Myocyte (in vitro differentiated cells): ENCODE measurements at regions not wholly inside any gene's neighbourhood (a gene's known extent, or its start where the extent isn't known, plus 50 kb on each side); places are given as distances from the start of the nearest gene placed in this dataset.

ENCODE experiments used
- DNase-seq: peaks from one replicate; pipeline ENCODE4 v3.0.0-alpha.2; 2012; ENCODE audit warnings: low read depth

GRCh38 chr6:98670045-98670746 lies 164.2 kb upstream of the POU3F2 start:
- no peak for DNase-seq

- DNase-seq: no peak
Observed at GRCh38 chr6:98672681-98673475, 161.5 kb upstream of the POU3F2 start.

DNA sequence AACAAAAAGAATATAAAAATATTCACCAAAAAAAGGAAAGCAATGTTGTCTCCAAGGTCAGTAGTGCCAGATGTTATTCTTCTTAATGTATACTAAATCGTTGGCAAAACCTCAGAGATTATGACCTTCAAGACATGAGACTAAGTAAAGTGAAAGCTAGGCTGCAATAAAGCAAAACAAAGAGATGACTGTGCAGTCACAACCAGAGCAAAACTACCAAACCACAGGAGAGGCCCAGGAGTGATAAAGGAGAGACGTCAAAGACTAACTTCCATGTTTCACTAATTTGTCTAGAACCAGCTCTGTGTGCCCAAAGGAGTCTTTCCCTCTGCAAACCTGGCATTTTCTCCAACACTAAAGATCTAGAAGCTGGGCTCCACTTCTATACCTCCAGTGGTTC lies 155.9 kb upstream of the POU3F2 start:
- DNase-seq: no peak

DNA sequence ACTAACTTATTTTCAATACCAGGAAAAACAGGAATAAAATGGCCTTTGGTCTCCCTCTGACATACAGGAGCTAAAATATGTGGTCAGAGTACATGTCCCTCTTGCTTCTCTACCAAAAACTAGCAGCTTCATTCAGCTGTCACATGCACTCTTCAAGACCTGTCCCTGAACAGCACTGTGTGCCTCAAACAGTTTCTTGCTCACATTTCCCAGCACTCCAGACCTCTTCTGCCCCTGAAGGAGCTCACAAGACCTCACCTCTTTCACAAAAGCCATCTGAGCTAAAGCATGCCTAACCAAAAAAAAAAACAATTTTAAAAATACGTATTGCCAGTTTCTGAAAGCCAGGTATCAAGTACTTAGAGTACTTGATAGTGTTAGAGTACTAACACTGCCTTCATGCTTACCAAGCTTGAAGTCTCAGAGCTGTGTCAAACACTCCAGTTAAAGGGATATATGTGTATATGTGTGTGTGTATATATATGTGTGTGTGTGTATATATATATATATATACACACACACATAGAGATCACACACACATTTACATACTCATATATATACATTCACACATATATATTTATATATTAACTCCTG lies 148.3 kb upstream of the POU3F2 start:
- no peak for DNase-seq

DNA sequence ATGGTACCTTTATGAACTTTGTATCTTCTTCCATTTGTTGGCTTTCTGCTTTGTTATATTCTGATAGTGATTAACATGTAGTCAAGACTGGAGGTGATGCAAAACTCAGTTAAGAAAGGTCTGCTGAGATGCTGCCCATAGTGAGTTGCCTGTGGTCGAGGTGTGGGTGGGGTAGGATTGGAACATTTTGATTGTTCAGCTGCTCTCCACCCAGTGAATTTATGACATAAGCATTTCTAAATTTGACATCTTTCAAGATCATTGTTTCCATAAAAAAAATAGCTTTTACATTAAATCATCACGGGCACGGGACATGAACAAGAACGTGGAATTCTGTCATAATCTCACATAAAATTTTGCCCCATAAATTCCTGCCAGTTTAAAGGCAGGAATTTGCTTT lies 146.6 kb upstream of the POU3F2 start:
- DNase-seq: no peak

DNA sequence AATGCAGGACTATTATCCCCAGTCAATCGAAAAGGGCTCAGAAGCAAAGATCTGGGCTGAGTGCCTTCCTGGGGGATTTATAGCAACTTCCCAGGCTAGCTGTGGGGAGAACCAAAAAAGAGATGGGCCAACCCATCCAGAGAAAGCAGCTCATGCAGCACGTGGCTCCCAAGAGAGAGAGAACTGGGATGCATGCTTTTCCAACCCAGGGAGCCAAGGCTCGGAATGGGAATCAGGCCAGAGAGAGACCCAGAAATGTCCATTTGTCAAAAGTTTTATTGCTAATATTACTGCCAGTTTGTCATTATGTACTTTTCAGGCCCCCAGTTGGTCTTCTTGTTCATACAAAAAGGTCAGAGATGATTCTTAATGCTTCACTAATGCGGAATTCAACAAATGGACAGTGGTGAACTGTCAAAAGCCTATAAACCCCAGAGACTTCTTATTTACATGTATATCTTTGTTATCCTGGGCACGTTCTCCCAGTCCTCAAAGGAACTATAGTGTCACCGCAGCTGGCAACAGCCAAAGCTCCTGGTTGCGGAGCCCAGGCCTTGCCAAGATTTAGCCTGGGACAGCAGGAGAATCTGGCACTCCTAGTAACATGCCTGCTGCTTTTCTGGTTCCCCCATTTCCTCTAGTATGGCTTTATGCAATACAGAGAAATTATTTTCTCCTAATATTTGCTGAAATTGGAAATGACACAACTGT lies 139.1 kb upstream of the POU3F2 start:
- no peak for DNase-seq

GRCh38 chr6:98711380-98711779 lies 123.0 kb upstream of the POU3F2 start:
- DNase-seq: no peak

DNA sequence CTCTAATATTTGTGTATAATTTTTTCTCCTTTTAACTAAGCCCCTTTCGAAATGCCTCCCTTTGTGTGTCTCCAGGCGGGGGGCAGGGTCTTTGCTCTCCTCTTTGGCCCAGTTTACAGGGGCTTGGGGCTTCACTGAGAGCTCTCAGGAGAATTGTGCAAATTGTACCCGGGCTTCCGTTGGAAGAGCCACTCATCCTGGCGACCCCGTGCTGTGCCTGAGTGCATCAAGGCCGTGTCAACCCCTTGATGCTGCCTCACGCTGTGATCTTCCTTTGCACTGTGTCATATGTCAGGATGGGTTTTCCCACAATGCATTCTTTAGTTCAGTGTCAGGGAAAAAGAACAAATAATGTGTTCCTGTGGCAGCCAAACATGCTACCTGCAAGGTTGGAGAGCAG lies 118.0 kb upstream of the POU3F2 start:
- DNase-seq: no peak

GRCh38 chr6:98717322-98717877 lies 117.0 kb upstream of the POU3F2 start:
- no peak for DNase-seq

DNA sequence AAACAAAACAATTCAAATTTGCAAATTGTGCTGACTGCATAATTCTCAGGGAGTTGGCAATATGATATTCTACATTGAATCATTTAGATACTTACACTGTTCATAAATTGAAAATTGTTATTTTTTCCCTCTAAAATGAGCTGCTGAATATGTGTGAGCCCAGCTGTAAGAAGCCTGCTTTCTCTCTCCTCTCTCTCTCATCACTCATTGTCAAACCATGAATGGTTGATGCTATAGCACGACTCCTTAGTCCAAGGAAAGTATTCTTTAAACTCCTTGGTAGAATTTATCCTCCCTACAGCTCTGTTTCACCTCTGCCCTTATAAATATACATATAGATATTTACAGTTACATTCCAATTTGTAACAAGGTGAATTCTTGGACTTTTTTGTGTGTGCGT lies 116.4 kb upstream of the POU3F2 start:
- DNase-seq: no peak

- no peak for DNase-seq
Observed at GRCh38 chr6:98724537-98724936, 109.8 kb upstream of the POU3F2 start.

DNA sequence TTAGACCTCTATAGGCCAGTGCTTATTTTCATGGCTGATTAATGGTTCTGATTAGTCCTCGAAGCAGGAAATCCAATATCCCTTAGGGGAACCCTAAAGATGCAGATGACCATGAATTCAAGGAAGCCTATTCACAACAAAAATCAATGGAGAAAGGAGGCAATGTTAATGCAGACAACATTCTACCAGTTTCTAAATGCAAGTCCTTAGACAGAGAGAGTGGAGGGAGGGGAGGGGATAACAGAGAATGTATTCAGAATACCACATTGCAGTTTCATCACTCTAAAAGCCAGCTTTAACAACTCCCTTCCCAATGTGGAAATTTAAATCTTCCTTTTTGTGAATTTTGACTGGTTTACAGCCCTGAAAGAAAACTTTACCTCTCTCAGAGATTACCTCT lies 87.1 kb upstream of the POU3F2 start:
- DNase-seq: no peak

- no peak for DNase-seq
Observed at GRCh38 chr6:98747960-98748359, 86.4 kb upstream of the POU3F2 start.

- DNase-seq: no peak
Observed at GRCh38 chr6:98759459-98759858, 74.9 kb upstream of the POU3F2 start.

- peak; percentile 7 for DNase-seq
Observed at GRCh38 chr6:98764373-98764911, 69.9 kb upstream of the POU3F2 start.

DNA sequence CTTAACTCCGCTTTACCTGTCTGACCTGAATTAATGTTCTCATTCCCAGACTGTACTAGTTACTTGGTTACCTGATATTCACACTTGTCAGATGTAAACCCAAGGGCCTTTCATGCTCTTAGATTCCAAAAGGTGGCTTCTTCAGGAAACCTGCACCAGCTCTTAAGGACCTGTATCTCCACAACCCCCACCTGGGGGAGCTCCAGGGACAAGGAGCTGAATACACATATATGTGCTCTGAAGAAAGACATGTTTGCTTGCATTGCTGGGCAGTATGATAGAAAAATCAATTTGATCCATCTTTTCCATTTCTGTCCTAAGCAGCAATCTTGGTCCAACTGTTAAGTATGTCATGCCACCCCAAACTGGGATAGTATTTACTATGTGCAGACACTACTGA lies 64.8 kb upstream of the POU3F2 start:
- DNase-seq: peak; percentile 9

DNA sequence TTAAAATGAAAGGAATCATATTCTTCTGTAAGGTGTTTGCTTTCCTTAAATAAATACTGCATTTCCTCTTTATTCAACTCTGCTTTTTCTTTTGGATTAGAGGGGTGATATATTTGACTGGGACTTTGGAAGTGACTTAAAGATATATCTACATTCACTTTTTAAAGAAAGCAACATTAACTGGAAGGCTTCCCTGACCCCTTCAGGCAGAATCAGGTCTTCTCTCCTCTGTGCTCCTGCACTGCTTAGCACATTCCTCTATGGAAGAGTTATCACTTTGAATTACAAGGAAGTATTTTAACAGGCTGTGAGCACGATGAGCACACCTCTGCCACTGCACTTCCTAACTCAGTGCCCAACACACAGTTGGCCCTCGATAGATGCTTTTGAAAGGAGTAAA lies 59.2 kb upstream of the POU3F2 start:
- DNase-seq: no peak

DNA sequence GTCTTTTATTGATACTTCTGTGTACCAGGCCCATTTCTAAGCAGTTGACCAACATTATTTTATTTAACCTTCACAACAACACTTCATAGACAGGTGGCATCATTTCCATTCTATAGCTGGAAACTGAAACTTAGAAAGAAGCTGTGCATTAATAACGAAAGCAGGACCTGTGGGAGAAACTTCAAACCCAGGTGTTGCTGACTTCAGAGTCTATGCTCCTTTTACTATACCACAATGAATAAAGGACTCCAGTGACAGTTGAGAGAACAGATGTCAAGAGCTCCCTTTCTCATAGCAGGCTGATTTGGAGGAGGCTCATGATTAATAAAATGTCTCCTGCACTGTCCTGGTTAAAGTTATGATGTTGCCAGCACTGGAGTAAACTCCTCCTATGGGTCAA lies 56.6 kb upstream of the POU3F2 start:
- DNase-seq: no peak

GRCh38 chr6:98779618-98780017 lies 54.8 kb upstream of the POU3F2 start:
- DNase-seq: no peak

DNA sequence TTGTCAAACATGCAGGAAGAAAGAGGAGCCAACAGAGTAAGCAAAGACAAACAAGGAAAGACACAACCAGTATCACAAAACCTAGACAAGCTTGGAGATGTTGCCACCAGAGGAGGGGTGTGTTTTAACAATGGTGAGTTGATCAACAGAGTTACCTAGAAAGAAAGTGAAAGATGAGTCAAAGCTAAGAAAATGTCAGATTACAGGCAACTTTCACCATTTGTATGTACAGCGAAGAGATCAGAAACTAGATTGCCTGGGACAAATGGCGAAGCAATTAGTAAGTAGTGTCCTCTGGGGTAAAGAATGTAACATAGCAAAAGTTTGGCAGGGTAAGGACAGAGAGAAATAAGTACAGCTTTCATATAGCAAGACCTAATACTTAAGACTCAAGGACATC lies 51.6 kb upstream of the POU3F2 start:
- DNase-seq: no peak

GRCh38 chr6:98783578-98783977 lies 50.8 kb upstream of the POU3F2 start:
- DNase-seq: no peak
